Neuronal stem cell (in vitro differentiated cells): ENCODE measurements at regions not wholly inside any gene's neighbourhood (a gene's known extent, or its start where the extent isn't known, plus 50 kb on each side); places are given as distances from the start of the nearest gene placed in this dataset.

Experiments
- DNase-seq: peaks from one replicate; pipeline ENCODE4 v3.0.0-alpha.2; 2013; ENCODE audit warnings: low spot score
- H2AFZ ChIP-seq: one replicate; pipeline ENCODE4 v1.6.1; 2013; ENCODE audit warnings: mild to moderate bottlenecking, low read length, inconsistent platforms
- H2AK5ac ChIP-seq: 2 replicates; pipeline ENCODE4 v1.6.1; 2013; ENCODE audit warnings: low read depth, mild to moderate bottlenecking, inconsistent platforms, low read length, moderate library complexity, mixed read lengths
- H2BK120ac ChIP-seq: 2 replicates; pipeline ENCODE4 v1.6.1; 2013; ENCODE audit warnings: low read depth, mild to moderate bottlenecking, inconsistent platforms, low read length, moderate library complexity, mixed read lengths
- H2BK12ac ChIP-seq: one replicate; pipeline ENCODE4 v1.6.1; 2013; ENCODE audit warnings: low read length, inconsistent platforms
- H2BK15ac ChIP-seq: 2 replicates; pipeline ENCODE4 v1.6.1; 2013; ENCODE audit warnings: mild to moderate bottlenecking, low read length, inconsistent platforms, mixed read lengths
- H2BK5ac ChIP-seq: one replicate; pipeline ENCODE4 v1.6.1; 2013; ENCODE audit warnings: inconsistent platforms, mild to moderate bottlenecking, low read length, moderate library complexity
- H3K14ac ChIP-seq: one replicate; pipeline ENCODE4 v1.6.1; 2013; ENCODE audit warnings: low read length, inconsistent platforms
- H3K18ac ChIP-seq: 2 replicates; pipeline ENCODE4 v1.6.1; 2013; ENCODE audit warnings: low read length, inconsistent platforms
- H3K23ac ChIP-seq: 2 replicates; pipeline ENCODE4 v1.6.1; 2013; ENCODE audit warnings: low read depth, mild to moderate bottlenecking, mixed read lengths, low read length, inconsistent platforms; ENCODE audit not compliant: poor library complexity
- H3K27ac ChIP-seq: replicated peaks from 3 replicates; pipeline ENCODE4 v1.5.1; 2013; ENCODE audit warnings: low read length, inconsistent platforms
- H3K27me3 ChIP-seq, 3 experiments: 2 replicates each; pipeline ENCODE4 v1.6.1; 2013; ENCODE audit warnings: low read length in 3 of 3, mild to moderate bottlenecking in 2 of 3, inconsistent platforms in 1 of 3, low read depth in 1 of 3, mixed read lengths in 1 of 3, moderate library complexity in 1 of 3; ENCODE audit not compliant: control insufficient read depth in 3 of 3, insufficient read depth in 3 of 3
- H3K36me3 ChIP-seq, 2 donors: replicated peaks in 1 of 2; 2 replicates each; pipeline ENCODE4 v1.6.1; 2013; ENCODE audit warnings: low read length in 2 of 2; ENCODE audit not compliant: control insufficient read depth in 2 of 2, insufficient read depth in 2 of 2
- H3K4ac ChIP-seq: 2 replicates; pipeline ENCODE4 v1.6.1; 2013; ENCODE audit warnings: inconsistent platforms, mild to moderate bottlenecking, low read length, moderate library complexity
- H3K4me1 ChIP-seq, 2 donors: 1 replicate in 1 of 2; 2 replicates in 1 of 2; pipeline ENCODE4 v1.6.1; 2013; ENCODE audit warnings: low read length in 2 of 2, low read depth in 1 of 2; ENCODE audit not compliant: control insufficient read depth in 2 of 2, insufficient read depth in 1 of 2
- H3K4me2 ChIP-seq: one replicate; pipeline ENCODE4 v1.6.1; 2013; ENCODE audit warnings: mild to moderate bottlenecking, low read length, inconsistent platforms; ENCODE audit not compliant: insufficient read depth, poor library complexity, severe bottlenecking
- H3K4me3 ChIP-seq, 2 donors: 2 replicates each; pipeline ENCODE4 v1.5.1; 2013; ENCODE audit warnings: low read length in 2 of 2, mild to moderate bottlenecking in 2 of 2, inconsistent platforms in 1 of 2, moderate library complexity in 1 of 2
- H3K79me1 ChIP-seq: one replicate; pipeline ENCODE4 v1.6.1; 2013; ENCODE audit warnings: low read depth, mild to moderate bottlenecking, inconsistent platforms, low read length, moderate library complexity
- H3K9ac ChIP-seq: one replicate; pipeline ENCODE4 v1.6.1; 2013; ENCODE audit warnings: mild to moderate bottlenecking, low read depth, low read length, inconsistent platforms; ENCODE audit not compliant: poor library complexity
- H3K9me3 ChIP-seq, 2 donors: replicated peaks in 1 of 2; 2 replicates each; pipeline versions ENCODE3 to v1.6.1; 2013; ENCODE audit warnings: low read length in 2 of 2, mild to moderate bottlenecking in 2 of 2, inconsistent platforms in 1 of 2, low read depth in 1 of 2, mixed read lengths in 1 of 2, moderate library complexity in 1 of 2; ENCODE audit not compliant: control insufficient read depth in 2 of 2, insufficient read depth in 1 of 2
- H4K8ac ChIP-seq: one replicate; pipeline ENCODE4 v1.6.1; 2013; ENCODE audit warnings: low read depth, mild to moderate bottlenecking, inconsistent platforms, low read length, moderate library complexity
- H4K91ac ChIP-seq: one replicate; pipeline ENCODE4 v1.6.1; 2013; ENCODE audit warnings: low read length, low read depth, mild to moderate bottlenecking, inconsistent platforms; ENCODE audit not compliant: poor library complexity
- WGBS, 2 donors: extraction: QIAGEN DNeasy Blood & Tissue Kit; methylation state at CpG; one replicate each; pipeline ENCODE4 v1.1.7; 2013; ENCODE audit warnings: missing lambda C conversion rate in 2 of 2, mixed read lengths in 1 of 2; ENCODE audit not compliant: insufficient read length in 2 of 2, insufficient replicate concordance in 1 of 2; ENCODE audit errors: extremely low coverage in 2 of 2; 5-methylcytosine and 5-hydroxymethylcytosine counted together

GRCh38 chr4:126341927-126342326 lies 1027.2 kb downstream of the FAT4 start:
- WGBS, 2 donors: no CpG with 5 or more reads among the region's 1 CpG
- H3K4me1 ChIP-seq: peaks cover 0 to 7% of the 10 kb centered on the region in 2 donors

GRCh38 chr4:126344472-126344871 lies 1029.7 kb downstream of the FAT4 start:
- WGBS, 2 donors: no CpG with 5 or more reads among the region's 6 CpGs
- Histone ChIP-seq H2BK15ac (no peak overlapping the region), H3K4ac (no peak overlapping the region), H4K8ac (no peak overlapping the region), H3K4me1 (no peaks in the 10 kb centered on the region), H3K4me3 (no peak overlapping the region), H3K27ac (no peak overlapping the region), H2BK12ac (no peak overlapping the region), H2AFZ (no peak overlapping the region), H3K79me1 (no peaks in the 10 kb centered on the region), H4K91ac (no peak overlapping the region), H2BK5ac (no peak overlapping the region), H2BK120ac (no peak overlapping the region), H3K4me2 (no peak overlapping the region), H3K36me3 (no peaks in the 10 kb centered on the region), H3K9ac (no peak overlapping the region), H3K9me3 (no peaks in the 10 kb centered on the region), H3K14ac (no peak overlapping the region), H3K27me3 (no peaks in the 10 kb centered on the region), H3K18ac (no peak overlapping the region), H2AK5ac (no peak overlapping the region), H3K23ac (no peak overlapping the region)
- DNase-seq: no peak

More at GRCh38 chr4:126341927-126342326, 1027.2 kb downstream of the FAT4 start:
- Histone ChIP-seq H3K4me3 (no peak overlapping the region), H3K36me3 (no peaks in the 10 kb centered on the region), H3K14ac (no peak overlapping the region), H3K4ac (no peak overlapping the region), H2BK12ac (no peak overlapping the region), H2BK15ac (no peak overlapping the region), H3K18ac (no peak overlapping the region), H3K27ac (no peak overlapping the region), H2AFZ (peak overlapping the region; percentile 32), H2BK120ac (no peak overlapping the region), H3K9me3 (no peaks in the 10 kb centered on the region), H2BK5ac (no peak overlapping the region), H2AK5ac (no peak overlapping the region), H3K4me2 (no peak overlapping the region), H4K91ac (no peak overlapping the region), H3K27me3 (no peaks in the 10 kb centered on the region), H3K9ac (no peak overlapping the region), H4K8ac (no peak overlapping the region), H3K23ac (no peak overlapping the region), H3K79me1 (no peaks in the 10 kb centered on the region)
- no peak for DNase-seq

- Histone ChIP-seq H2BK120ac (no peak overlapping the region), H3K9ac (no peak overlapping the region), H2AK5ac (no peak overlapping the region), H2BK5ac (no peak overlapping the region), H2BK15ac (no peak overlapping the region), H3K23ac (no peak overlapping the region), H3K4ac (no peak overlapping the region), H3K4me1 (no peaks in the 10 kb centered on the region), H3K14ac (no peak overlapping the region), H3K9me3 (no peaks in the 10 kb centered on the region), H3K27ac (no peak overlapping the region), H3K4me2 (no peak overlapping the region), H4K8ac (no peak overlapping the region), H2AFZ (no peak overlapping the region), H3K79me1 (no peaks in the 10 kb centered on the region), H2BK12ac (no peak overlapping the region), H3K18ac (no peak overlapping the region), H3K36me3 (no peaks in the 10 kb centered on the region), H3K4me3 (no peak overlapping the region), H3K27me3 (no peaks in the 10 kb centered on the region), H4K91ac (no peak overlapping the region)
- DNase-seq: no peak
- no CpG with 5 or more reads among the region's 2 CpGs for WGBS, 2 donors
Measured at GRCh38 chr4:126346654-126347053, 1031.9 kb downstream of the FAT4 start.

GRCh38 chr4:126354784-126355183 lies 1040.0 kb downstream of the FAT4 start:
- no peak overlapping the region for H3K23ac ChIP-seq
- no peak overlapping the region for H3K4ac ChIP-seq
- H3K9ac ChIP-seq: no peak overlapping the region
- no peak overlapping the region for H3K4me3 ChIP-seq
- H3K18ac ChIP-seq: no peak overlapping the region
- no peak overlapping the region for H4K8ac ChIP-seq
- H2AK5ac ChIP-seq: no peak overlapping the region
- no peak overlapping the region for H2BK12ac ChIP-seq
- H2AFZ ChIP-seq: peak overlapping the region; percentile 72
- H3K36me3 ChIP-seq: no peaks in the 10 kb centered on the region
- no peak overlapping the region for H3K4me2 ChIP-seq
- H2BK120ac ChIP-seq: no peak overlapping the region
- no peaks in the 10 kb centered on the region for H3K4me1 ChIP-seq
- H3K9me3 ChIP-seq: no peaks in the 10 kb centered on the region
- no peak overlapping the region for H3K14ac ChIP-seq
- H4K91ac ChIP-seq: no peak overlapping the region
- no peaks in the 10 kb centered on the region for H3K27me3 ChIP-seq
- no peak for DNase-seq
- no peaks in the 10 kb centered on the region for H3K79me1 ChIP-seq
- no peak overlapping the region for H2BK5ac ChIP-seq
- WGBS, 2 donors: no CpG with 5 or more reads among the region's 3 CpGs
- H2BK15ac ChIP-seq: no peak overlapping the region
- H3K27ac ChIP-seq: no peak overlapping the region
